Esophagus muscularis mucosa (tissue), 4 donors: ENCODE measurements at regions not wholly inside any gene's neighbourhood (a gene's known extent, or its start where the extent isn't known, plus 50 kb on each side); places are given as distances from the start of the nearest gene placed in this dataset.

ENCODE experiments used
- DNase-seq: peaks from one replicate; pipeline ENCODE4 v3.0.0-alpha.2; 2017; ENCODE audit errors: extremely low spot score
- H3K27ac ChIP-seq, 4 donors: fragments of 200-600 bp; sonication (generic); replicated peaks in 1 of 4; 1 replicate in 3 of 4; 2 replicates in 1 of 4; pipeline ENCODE4 v1.5.1; 2016 to 2019; ENCODE audit warnings: mild to moderate bottlenecking in 1 of 4
- H3K27me3 ChIP-seq, 4 donors: fragments of 200-600 bp; sonication (generic); one replicate each; pipeline versions ENCODE4 v1.5.1 to v1.6.0; 2016 to 2019
- H3K36me3 ChIP-seq, 4 donors: fragments of 200-600 bp; sonication (generic); one replicate each; pipeline ENCODE4 v1.5.1; 2016 to 2019
- H3K4me1 ChIP-seq, 4 donors: fragments of 200-600 bp; sonication (generic); one replicate each; pipeline ENCODE4 v1.5.1; 2016 to 2019
- H3K4me3 ChIP-seq, 4 donors: fragments of 200-600 bp; sonication (generic); 1 replicate in 2 of 4; 2 replicates in 2 of 4; pipeline ENCODE4 v1.5.1; 2016 to 2019; ENCODE audit warnings: mild to moderate bottlenecking in 4 of 4, moderate library complexity in 1 of 4
- H3K9me3 ChIP-seq, 4 donors: fragments of 200-600 bp; sonication (generic); 1 replicate in 3 of 4; 2 replicates in 1 of 4; pipeline ENCODE4 v1.5.1; 2016 to 2019
- EP300 ChIP-seq: sonication (generic); formaldehyde crosslinking; IDR thresholded peaks from one replicate; pipeline ENCODE4 v1.6.1; 2017; ENCODE audit warnings: antibody characterized with exemption
- POLR2A ChIP-seq: fragments of 450-650 bp; IDR thresholded peaks from one replicate; pipeline ENCODE4 v1.6.1; 2017; ENCODE audit warnings: antibody characterized with exemption, moderate library complexity, mild to moderate bottlenecking, low read depth
- POLR2AphosphoS5 ChIP-seq, 2 donors: sonication (generic); formaldehyde crosslinking; IDR thresholded peaks; one replicate each; pipeline ENCODE4 v1.6.1; 2017; ENCODE audit warnings: antibody characterized with exemption in 2 of 2
- WGBS: methylation state at CpG from one replicate; pipeline ENCODE4 v1.1.5; 2018; 5-methylcytosine and 5-hydroxymethylcytosine counted together
- intact Hi-C: fragments of 100-400 bp; cut with DNase I; formaldehyde crosslinking; loops from one replicate; pipeline ENCODE4 v1.15.1; 2023
- TF ChIP-seq, protein P1 (sequence below), 3 experiments: fragments of 200-600 bp in 2 of 3; fragments of 450-650 bp in 1 of 3; sonication (generic) in 2 of 3; IDR thresholded peaks; one replicate each; pipeline ENCODE4 v1.5.1; 2017 to 2019; ENCODE audit warnings: antibody characterized with exemption in 3 of 3, mild to moderate bottlenecking in 2 of 3, moderate library complexity in 1 of 3

GRCh38 chr5:174404848-174405247 is 319.5 kb upstream of the MSX2 start:
- H3K9me3 ChIP-seq = no peaks in the 10 kb centered on the region
- H3K27ac ChIP-seq = no peak overlapping the region
- WGBS = 87% methylated on average over 5 of the region's 5 CpGs
- no peak for DNase-seq
- H3K27me3 ChIP-seq = no peaks in the 10 kb centered on the region
- intact Hi-C loops = no loop called here
- H3K4me3 ChIP-seq = no peak overlapping the region
- H3K36me3 ChIP-seq = no peaks in the 10 kb centered on the region
- no peaks in the 10 kb centered on the region for H3K4me1 ChIP-seq
- TF ChIP-seq, protein P1, sequence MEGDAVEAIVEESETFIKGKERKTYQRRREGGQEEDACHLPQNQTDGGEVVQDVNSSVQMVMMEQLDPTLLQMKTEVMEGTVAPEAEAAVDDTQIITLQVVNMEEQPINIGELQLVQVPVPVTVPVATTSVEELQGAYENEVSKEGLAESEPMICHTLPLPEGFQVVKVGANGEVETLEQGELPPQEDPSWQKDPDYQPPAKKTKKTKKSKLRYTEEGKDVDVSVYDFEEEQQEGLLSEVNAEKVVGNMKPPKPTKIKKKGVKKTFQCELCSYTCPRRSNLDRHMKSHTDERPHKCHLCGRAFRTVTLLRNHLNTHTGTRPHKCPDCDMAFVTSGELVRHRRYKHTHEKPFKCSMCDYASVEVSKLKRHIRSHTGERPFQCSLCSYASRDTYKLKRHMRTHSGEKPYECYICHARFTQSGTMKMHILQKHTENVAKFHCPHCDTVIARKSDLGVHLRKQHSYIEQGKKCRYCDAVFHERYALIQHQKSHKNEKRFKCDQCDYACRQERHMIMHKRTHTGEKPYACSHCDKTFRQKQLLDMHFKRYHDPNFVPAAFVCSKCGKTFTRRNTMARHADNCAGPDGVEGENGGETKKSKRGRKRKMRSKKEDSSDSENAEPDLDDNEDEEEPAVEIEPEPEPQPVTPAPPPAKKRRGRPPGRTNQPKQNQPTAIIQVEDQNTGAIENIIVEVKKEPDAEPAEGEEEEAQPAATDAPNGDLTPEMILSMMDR (IDR thresholded peaks at IDR 0.05) = no peak
- TF ChIP-seq POLR2A (no peak), EP300 (no peak), POLR2AphosphoS5 (IDR thresholded peaks at IDR 0.05) (no peak)

- Histone ChIP-seq H3K9me3 (no peaks in the 10 kb centered on the region), H3K27ac (no peak overlapping the region), H3K4me3 (no peak overlapping the region), H3K4me1 (peaks cover 0 to 27% (median 19%) of the 10 kb centered on the region in 4 donors), H3K27me3 (no peaks in the 10 kb centered on the region), H3K36me3 (no peaks in the 10 kb centered on the region)
- intact Hi-C loops = no loop called here
- no peak for TF ChIP-seq EP300
- no peak for TF ChIP-seq POLR2AphosphoS5 (IDR thresholded peaks at IDR 0.05)
- WGBS = 82% methylated on average over 3 of the region's 3 CpGs
- DNase-seq = peak; percentile 70
These were observed 315.3 kb upstream of the MSX2 start for GRCh38 chr5:174409070-174409469.

DNA sequence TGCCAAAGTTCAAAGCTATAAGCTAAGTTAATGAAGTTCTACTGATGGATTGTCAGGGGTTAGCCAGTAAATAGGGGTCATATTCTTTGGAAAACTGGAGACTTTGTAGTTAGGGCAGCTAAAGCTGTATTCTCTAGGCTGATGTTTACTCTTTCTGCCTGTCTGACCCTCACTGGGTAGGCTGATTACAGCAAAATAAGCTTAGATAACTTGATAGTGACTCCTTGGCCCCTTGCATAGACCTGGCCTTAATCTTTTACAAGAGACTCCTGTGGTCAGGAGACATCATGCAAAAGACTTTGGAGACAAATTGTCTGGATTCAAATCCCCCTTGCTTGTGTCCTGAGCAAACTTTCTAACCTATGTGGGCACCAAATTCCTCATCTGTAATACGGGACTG is 314.4 kb upstream of the MSX2 start:
- 88% methylated on average over 1 of the region's 1 CpG for WGBS
- DNase-seq = no peak
- intact Hi-C loops = no loop called here
- no peaks in the 10 kb centered on the region for H3K9me3 ChIP-seq
- H3K4me3 ChIP-seq = no peak overlapping the region
- peaks cover 0 to 27% (median 21%) of the 10 kb centered on the region in 4 donors for H3K4me1 ChIP-seq
- H3K27ac ChIP-seq = no peak overlapping the region
- TF ChIP-seq, protein P1 (IDR thresholded peaks at IDR 0.05) = no peak
- TF ChIP-seq POLR2AphosphoS5 (IDR thresholded peaks at IDR 0.05) (no peak), EP300 (no peak), POLR2A (no peak)
- no peaks in the 10 kb centered on the region for H3K27me3 ChIP-seq
- H3K36me3 ChIP-seq = no peaks in the 10 kb centered on the region

DNA sequence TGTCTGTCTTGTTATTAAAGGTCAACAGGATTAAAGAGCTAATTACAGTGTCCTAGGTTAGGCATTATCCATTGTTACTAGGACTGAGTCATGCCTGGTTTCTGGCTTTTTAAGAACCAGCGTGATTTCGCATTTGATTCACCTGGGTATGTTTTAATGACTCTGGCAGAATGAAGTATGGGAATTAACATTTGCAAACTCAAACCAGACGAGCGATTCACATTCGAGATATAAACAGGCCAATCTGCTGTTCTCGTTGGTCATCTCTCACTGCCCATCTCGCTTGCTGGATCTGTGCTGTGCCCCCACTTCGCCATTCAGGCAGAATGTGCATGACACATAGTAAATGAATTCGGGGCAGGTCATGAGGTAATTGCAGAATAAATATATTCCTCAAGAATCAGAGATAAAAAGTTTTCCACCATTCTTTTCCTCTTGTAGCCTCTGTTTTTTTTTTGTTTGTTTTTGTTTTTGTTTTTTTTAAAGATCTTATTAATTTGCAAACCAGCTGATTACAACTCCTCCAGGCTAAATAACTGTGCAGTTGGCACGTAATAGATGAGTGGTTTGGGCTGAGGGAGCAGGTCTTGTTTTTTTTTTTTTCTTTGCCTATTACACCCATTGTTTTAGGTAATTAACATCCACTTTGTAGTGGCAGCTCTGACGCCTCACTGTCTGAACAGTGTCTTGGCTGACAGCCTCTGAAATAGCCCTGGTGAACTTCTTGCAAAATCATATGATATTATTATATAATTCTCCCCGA is 313.5 kb upstream of the MSX2 start:
- TF ChIP-seq POLR2A (no peak), POLR2AphosphoS5 (IDR thresholded peaks at IDR 0.05) (no peak), EP300 (no peak)
- TF ChIP-seq, protein P1 (IDR thresholded peaks at IDR 0.05) = no peak
- intact Hi-C loops = no loop called here
- Histone ChIP-seq H3K36me3 (no peaks in the 10 kb centered on the region), H3K9me3 (no peaks in the 10 kb centered on the region), H3K4me3 (no peak overlapping the region), H3K27ac (no peak overlapping the region), H3K27me3 (no peaks in the 10 kb centered on the region), H3K4me1 (peaks cover 0 to 27% (median 21%) of the 10 kb centered on the region in 4 donors)
- DNase-seq = peak; percentile 79
- 57% methylated on average over 12 of the region's 12 CpGs for WGBS

DNA sequence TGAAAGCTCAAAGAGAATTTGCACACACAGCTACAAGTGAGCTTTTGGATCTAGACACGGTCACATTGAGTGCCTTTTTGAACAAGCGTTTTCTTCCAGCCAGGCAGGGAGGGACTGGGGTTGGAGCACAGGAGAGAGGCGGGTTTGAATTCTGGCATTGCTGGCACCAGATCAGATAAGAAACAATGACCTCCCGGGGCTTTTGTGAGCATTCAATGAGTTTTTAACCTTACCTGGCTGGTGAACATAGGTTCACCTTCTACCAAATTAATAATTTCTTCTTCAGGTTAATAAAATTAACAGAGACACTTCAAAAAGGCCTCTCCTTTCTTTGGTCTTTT is 312.9 kb upstream of the MSX2 start:
- peaks cover 0 to 27% (median 21%) of the 10 kb centered on the region in 4 donors for H3K4me1 ChIP-seq

More for the DNA sequence above, 312.9 kb upstream of the MSX2 start:
- WGBS = 52% methylated on average over 4 of the region's 4 CpGs
- no peak overlapping the region for H3K4me3 ChIP-seq
- no peaks in the 10 kb centered on the region for H3K36me3 ChIP-seq
- peak; percentile 77 for DNase-seq
- no peaks in the 10 kb centered on the region for H3K9me3 ChIP-seq
- no peak for TF ChIP-seq EP300
- no peak for TF ChIP-seq POLR2A
- TF ChIP-seq, protein P1 (IDR thresholded peaks at IDR 0.05) = no peak
- TF ChIP-seq POLR2AphosphoS5 (IDR thresholded peaks at IDR 0.05) = no peak
- H3K27ac ChIP-seq = no peak overlapping the region
- intact Hi-C loops = no loop called here
- H3K27me3 ChIP-seq = no peaks in the 10 kb centered on the region
